ENCODE measurements at regions not wholly inside any gene's neighbourhood (a gene's known extent, or its start where the extent isn't known, plus 50 kb on each side); places are given as distances from the start of the nearest gene placed in this dataset.

- H3K27me3 Mint-ChIP-seq (ENCODE audit: unreplicated experiment), result peaks cover 24% of the 10 kb centered on the region
- no peak overlapping the region for H3K4me3 Mint-ChIP-seq (ENCODE audit: unreplicated experiment)
- H3K4me1 Mint-ChIP-seq (ENCODE audit: unreplicated experiment), result no peaks in the 10 kb centered on the region
- TF ChIP-seq CTCF (IDR thresholded peaks at IDR 0.05), result peak; percentile 34
- no peaks in the 10 kb centered on the region for H3K9me3 Mint-ChIP-seq (ENCODE audit: unreplicated experiment)
- DNase-seq (ENCODE audit: extremely low spot score, unreplicated experiment), result no peak
- H3K36me3 Mint-ChIP-seq (ENCODE audit: unreplicated experiment), result no peaks in the 10 kb centered on the region
- no peak overlapping the region for H3K27ac Mint-ChIP-seq (ENCODE audit: unreplicated experiment)
These were observed 94.6 kb downstream of the ZPLD1 start for GRCh38 chr3:102529452-102529851.

GRCh38 chr3:102530415-102531181 lies 95.8 kb downstream of the ZPLD1 start:
- no peak overlapping the region for H3K27ac Mint-ChIP-seq (ENCODE audit: unreplicated experiment)
- no peak overlapping the region for H3K4me3 Mint-ChIP-seq (ENCODE audit: unreplicated experiment)
- H3K9me3 Mint-ChIP-seq (ENCODE audit: unreplicated experiment), result no peaks in the 10 kb centered on the region
- DNase-seq (ENCODE audit: extremely low spot score, unreplicated experiment), result no peak
- H3K27me3 Mint-ChIP-seq (ENCODE audit: unreplicated experiment), result peaks cover 19% of the 10 kb centered on the region
- no peaks in the 10 kb centered on the region for H3K4me1 Mint-ChIP-seq (ENCODE audit: unreplicated experiment)
- no peaks in the 10 kb centered on the region for H3K36me3 Mint-ChIP-seq (ENCODE audit: unreplicated experiment)
- no peak for TF ChIP-seq CTCF (IDR thresholded peaks at IDR 0.05)

- Mint-ChIP-seq H3K27ac (ENCODE audit: unreplicated experiment) (no peak overlapping the region), H3K4me3 (ENCODE audit: unreplicated experiment) (no peak overlapping the region), H3K36me3 (ENCODE audit: unreplicated experiment) (no peaks in the 10 kb centered on the region), H3K27me3 (ENCODE audit: unreplicated experiment) (peaks cover 13% of the 10 kb centered on the region), H3K9me3 (ENCODE audit: unreplicated experiment) (no peaks in the 10 kb centered on the region), H3K4me1 (ENCODE audit: unreplicated experiment) (no peaks in the 10 kb centered on the region)
- no peak for TF ChIP-seq CTCF (IDR thresholded peaks at IDR 0.05)
- no peak for DNase-seq (ENCODE audit: extremely low spot score, unreplicated experiment)
These were observed 96.9 kb downstream of the ZPLD1 start for GRCh38 chr3:102531686-102532085.

- no peak for TF ChIP-seq CTCF (IDR thresholded peaks at IDR 0.05)
- peaks cover 14% of the 10 kb centered on the region for H3K27me3 Mint-ChIP-seq (ENCODE audit: unreplicated experiment)
- no peak overlapping the region for H3K4me3 Mint-ChIP-seq (ENCODE audit: unreplicated experiment)
- no peak overlapping the region for H3K27ac Mint-ChIP-seq (ENCODE audit: unreplicated experiment)
- H3K36me3 Mint-ChIP-seq (ENCODE audit: unreplicated experiment), result no peaks in the 10 kb centered on the region
- no peaks in the 10 kb centered on the region for H3K9me3 Mint-ChIP-seq (ENCODE audit: unreplicated experiment)
- H3K4me1 Mint-ChIP-seq (ENCODE audit: unreplicated experiment), result no peaks in the 10 kb centered on the region
- DNase-seq (ENCODE audit: extremely low spot score, unreplicated experiment), result no peak
These were observed 98.1 kb downstream of the ZPLD1 start for GRCh38 chr3:102532901-102533300.

- no peak overlapping the region for H3K4me3 Mint-ChIP-seq (ENCODE audit: unreplicated experiment)
- no peak for TF ChIP-seq CTCF (IDR thresholded peaks at IDR 0.05)
- DNase-seq (ENCODE audit: extremely low spot score, unreplicated experiment), result no peak
- H3K27ac Mint-ChIP-seq (ENCODE audit: unreplicated experiment), result no peak overlapping the region
- no peaks in the 10 kb centered on the region for H3K4me1 Mint-ChIP-seq (ENCODE audit: unreplicated experiment)
- no peaks in the 10 kb centered on the region for H3K36me3 Mint-ChIP-seq (ENCODE audit: unreplicated experiment)
- H3K27me3 Mint-ChIP-seq (ENCODE audit: unreplicated experiment), result peaks cover 20% of the 10 kb centered on the region
- H3K9me3 Mint-ChIP-seq (ENCODE audit: unreplicated experiment), result no peaks in the 10 kb centered on the region
These were observed 99.0 kb downstream of the ZPLD1 start for GRCh38 chr3:102533784-102534183.
